A673 (cell line): ENCODE measurements at regions not wholly inside any gene's neighbourhood (a gene's known extent, or its start where the extent isn't known, plus 50 kb on each side); places are given as distances from the start of the nearest gene placed in this dataset.

Experiments
- EZH2 ChIP-seq: fragments of 200-600 bp; sonication (generic); IDR thresholded peaks from 2 replicates; pipeline ENCODE4 v1.6.1; 2017; ENCODE audit warnings: borderline replicate concordance, low read depth, mild to moderate bottlenecking, mixed read lengths, antibody characterized with exemption, low read length; ENCODE audit not compliant: poor library complexity, severe bottlenecking
- TF ChIP-seq, protein P1 (sequence below): fragments of 300-800, 200-600 bp; sonication (generic); conservative IDR thresholded peaks from 2 replicates; pipeline ENCODE4 v1.5.1; 2017; ENCODE audit warnings: low read depth, mild to moderate bottlenecking, antibody characterized with exemption, low read length, moderate library complexity, mixed read lengths

DNA sequence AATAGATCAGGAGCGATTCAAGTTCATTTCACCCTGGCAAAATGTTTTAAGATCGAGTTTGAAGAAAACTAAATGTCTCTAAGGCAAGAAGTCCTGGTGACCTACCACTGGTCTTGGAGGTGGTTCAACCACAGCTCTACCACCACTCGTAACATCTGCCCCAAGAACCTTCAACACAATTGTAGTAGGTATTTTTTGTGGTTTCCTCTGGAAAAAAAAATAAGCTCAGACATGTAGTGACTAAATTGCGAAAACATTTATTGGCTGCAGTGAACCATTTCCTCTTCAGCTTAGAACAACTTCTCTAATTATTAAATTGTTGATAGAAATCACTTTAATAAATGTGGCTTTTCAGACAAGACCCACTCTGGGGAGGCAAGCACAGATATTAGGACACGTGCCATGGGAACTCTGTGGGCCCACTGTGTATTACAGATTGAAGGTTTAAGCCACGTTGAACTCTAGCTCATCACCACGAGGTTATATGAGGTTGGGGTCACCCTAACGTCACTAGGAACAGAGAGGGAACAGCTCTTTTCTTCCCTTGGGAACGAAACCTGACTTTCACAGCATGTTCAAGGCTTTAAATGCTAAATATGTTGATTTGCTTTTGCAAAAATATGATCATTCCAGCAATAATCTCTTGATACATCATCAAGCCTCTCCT is 142.9 kb downstream of the HSD17B3 start:
- TF ChIP-seq, protein P1, sequence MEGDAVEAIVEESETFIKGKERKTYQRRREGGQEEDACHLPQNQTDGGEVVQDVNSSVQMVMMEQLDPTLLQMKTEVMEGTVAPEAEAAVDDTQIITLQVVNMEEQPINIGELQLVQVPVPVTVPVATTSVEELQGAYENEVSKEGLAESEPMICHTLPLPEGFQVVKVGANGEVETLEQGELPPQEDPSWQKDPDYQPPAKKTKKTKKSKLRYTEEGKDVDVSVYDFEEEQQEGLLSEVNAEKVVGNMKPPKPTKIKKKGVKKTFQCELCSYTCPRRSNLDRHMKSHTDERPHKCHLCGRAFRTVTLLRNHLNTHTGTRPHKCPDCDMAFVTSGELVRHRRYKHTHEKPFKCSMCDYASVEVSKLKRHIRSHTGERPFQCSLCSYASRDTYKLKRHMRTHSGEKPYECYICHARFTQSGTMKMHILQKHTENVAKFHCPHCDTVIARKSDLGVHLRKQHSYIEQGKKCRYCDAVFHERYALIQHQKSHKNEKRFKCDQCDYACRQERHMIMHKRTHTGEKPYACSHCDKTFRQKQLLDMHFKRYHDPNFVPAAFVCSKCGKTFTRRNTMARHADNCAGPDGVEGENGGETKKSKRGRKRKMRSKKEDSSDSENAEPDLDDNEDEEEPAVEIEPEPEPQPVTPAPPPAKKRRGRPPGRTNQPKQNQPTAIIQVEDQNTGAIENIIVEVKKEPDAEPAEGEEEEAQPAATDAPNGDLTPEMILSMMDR: no peak
- no peak for TF ChIP-seq EZH2
